ENCODE measurements at regions not wholly inside any gene's neighbourhood (a gene's known extent, or its start where the extent isn't known, plus 50 kb on each side); places are given as distances from the start of the nearest gene placed in this dataset.

GRCh38 chr1:214954617-214954949 is 128.0 kb upstream of the KCNK2 start:
- no peak overlapping the region for H3K27ac Mint-ChIP-seq
- Histone ChIP-seq H3K79me2 (ENCODE audit: control insufficient read depth, insufficient read depth, low read length) (no peaks in the 10 kb centered on the region), H3K36me3 (replicated peaks in 1 of 2; ENCODE audit: control extremely low read depth in 1 of 2, control insufficient read depth in 1 of 2, extremely low read depth in 1 of 2, insufficient read depth in 2 of 2, low read length in 1 of 2) (no peaks in the 10 kb centered on the region), H3K27ac (ENCODE audit: low read length in 2 of 2) (no peak overlapping the region), H3K4me2 (replicated peaks; ENCODE audit: low read depth, low read length, poor library complexity, severe bottlenecking) (no peak overlapping the region), H3K4me1 (ENCODE audit: control insufficient read depth in 2 of 2, insufficient read depth in 2 of 2, low read length in 2 of 2) (no peaks in the 10 kb centered on the region), H3K27me3 (replicated peaks in 1 of 4; ENCODE audit: control extremely low read depth in 1 of 4, control insufficient read depth in 3 of 4, insufficient read depth in 4 of 4, low read length in 3 of 4) (no peaks in the 10 kb centered on the region), H4K20me1 (ENCODE audit: control insufficient read depth, insufficient read depth, low read length, poor library complexity, severe bottlenecking) (no peaks in the 10 kb centered on the region), H3K9me3 (ENCODE audit: control extremely low read depth in 1 of 3, control insufficient read depth in 2 of 3, insufficient read depth in 1 of 3, low read length in 2 of 3) (no peaks in the 10 kb centered on the region), H3K9ac (ENCODE audit: low read length) (no peak overlapping the region), H2AFZ (ENCODE audit: insufficient read depth, low read depth, low read length, poor library complexity, severe bottlenecking) (no peak overlapping the region), H3K4me3 (ENCODE audit: control extremely low read depth in 1 of 5, extremely low read depth in 1 of 5, insufficient read depth in 1 of 5, low read depth in 2 of 5, low read length in 4 of 5) (no peak overlapping the region)
- ChIA-PET CTCF (no interaction called here), POLR2A (no interaction called here)
- intact Hi-C loops (cut with micrococcal nuclease) = no loop called here
- TF ChIP-seq, protein P1, sequence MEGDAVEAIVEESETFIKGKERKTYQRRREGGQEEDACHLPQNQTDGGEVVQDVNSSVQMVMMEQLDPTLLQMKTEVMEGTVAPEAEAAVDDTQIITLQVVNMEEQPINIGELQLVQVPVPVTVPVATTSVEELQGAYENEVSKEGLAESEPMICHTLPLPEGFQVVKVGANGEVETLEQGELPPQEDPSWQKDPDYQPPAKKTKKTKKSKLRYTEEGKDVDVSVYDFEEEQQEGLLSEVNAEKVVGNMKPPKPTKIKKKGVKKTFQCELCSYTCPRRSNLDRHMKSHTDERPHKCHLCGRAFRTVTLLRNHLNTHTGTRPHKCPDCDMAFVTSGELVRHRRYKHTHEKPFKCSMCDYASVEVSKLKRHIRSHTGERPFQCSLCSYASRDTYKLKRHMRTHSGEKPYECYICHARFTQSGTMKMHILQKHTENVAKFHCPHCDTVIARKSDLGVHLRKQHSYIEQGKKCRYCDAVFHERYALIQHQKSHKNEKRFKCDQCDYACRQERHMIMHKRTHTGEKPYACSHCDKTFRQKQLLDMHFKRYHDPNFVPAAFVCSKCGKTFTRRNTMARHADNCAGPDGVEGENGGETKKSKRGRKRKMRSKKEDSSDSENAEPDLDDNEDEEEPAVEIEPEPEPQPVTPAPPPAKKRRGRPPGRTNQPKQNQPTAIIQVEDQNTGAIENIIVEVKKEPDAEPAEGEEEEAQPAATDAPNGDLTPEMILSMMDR (IDR thresholded peaks at IDR 0.05) = no peak
- no peak for TF ChIP-seq EZH2 (IDR thresholded peaks at IDR 0.05; ENCODE audit: borderline replicate concordance, insufficient read depth, low read depth, low read length, poor library complexity, severe bottlenecking)
- no peak for DNase-seq
- H3K27me3 Mint-ChIP-seq = no peaks in the 10 kb centered on the region
- no peak for ATAC-seq (ENCODE audit: low read depth)
- no peak overlapping the region for H3K4me3 Mint-ChIP-seq
- no peaks in the 10 kb centered on the region for H3K4me1 Mint-ChIP-seq
- no peaks in the 10 kb centered on the region for H3K9me3 Mint-ChIP-seq (ENCODE audit: insufficient read depth)

GRCh38 chr1:214957330-214958137 is 125.0 kb upstream of the KCNK2 start:
- no peak for TF ChIP-seq EZH2 (IDR thresholded peaks at IDR 0.05; ENCODE audit: borderline replicate concordance, insufficient read depth, low read depth, low read length, poor library complexity, severe bottlenecking)
- TF ChIP-seq, protein P1 (IDR thresholded peaks at IDR 0.05) = no peak
- no peak overlapping the region for H2AFZ ChIP-seq (ENCODE audit: insufficient read depth, low read depth, low read length, poor library complexity, severe bottlenecking)
- H3K4me2 ChIP-seq (replicated peaks; ENCODE audit: low read depth, low read length, poor library complexity, severe bottlenecking) = no peak overlapping the region
- no peaks in the 10 kb centered on the region for H3K4me1 ChIP-seq (ENCODE audit: control insufficient read depth in 2 of 2, insufficient read depth in 2 of 2, low read length in 2 of 2)
- Mint-ChIP-seq H3K4me1 (no peaks in the 10 kb centered on the region), H3K9me3 (ENCODE audit: insufficient read depth) (no peaks in the 10 kb centered on the region), H3K27me3 (no peaks in the 10 kb centered on the region), H3K27ac (no peak overlapping the region), H3K4me3 (no peak overlapping the region)
- CTCF ChIA-PET = no interaction called here
- H3K79me2 ChIP-seq (ENCODE audit: control insufficient read depth, insufficient read depth, low read length) = no peaks in the 10 kb centered on the region
- no peak overlapping the region for H3K4me3 ChIP-seq (ENCODE audit: control extremely low read depth in 1 of 5, extremely low read depth in 1 of 5, insufficient read depth in 1 of 5, low read depth in 2 of 5, low read length in 4 of 5)
- H3K36me3 ChIP-seq (replicated peaks in 1 of 2; ENCODE audit: control extremely low read depth in 1 of 2, control insufficient read depth in 1 of 2, extremely low read depth in 1 of 2, insufficient read depth in 2 of 2, low read length in 1 of 2) = no peaks in the 10 kb centered on the region
- no peak overlapping the region for H3K9ac ChIP-seq (ENCODE audit: low read length)
- intact Hi-C loops (cut with micrococcal nuclease) = no loop called here
- no peak for DNase-seq
- ATAC-seq (ENCODE audit: low read depth) = no peak
- no peaks in the 10 kb centered on the region for H4K20me1 ChIP-seq (ENCODE audit: control insufficient read depth, insufficient read depth, low read length, poor library complexity, severe bottlenecking)
- 81% methylated on average over 4 of the region's 8 CpGs for WGBS (ENCODE audit: insufficient coverage)
- H3K27ac ChIP-seq (ENCODE audit: low read length in 2 of 2) = no peak overlapping the region
- H3K27me3 ChIP-seq (replicated peaks in 1 of 4; ENCODE audit: control extremely low read depth in 1 of 4, control insufficient read depth in 3 of 4, insufficient read depth in 4 of 4, low read length in 3 of 4) = no peaks in the 10 kb centered on the region
- POLR2A ChIA-PET = no interaction called here
- no peaks in the 10 kb centered on the region for H3K9me3 ChIP-seq (ENCODE audit: control extremely low read depth in 1 of 3, control insufficient read depth in 2 of 3, insufficient read depth in 1 of 3, low read length in 2 of 3)
